M059J (cell line): ENCODE measurements at regions not wholly inside any gene's neighbourhood (a gene's known extent, or its start where the extent isn't known, plus 50 kb on each side); places are given as distances from the start of the nearest gene placed in this dataset.

Experiments
- DNase-seq: peaks from one replicate; pipeline ENCODE4 v3.0.0-alpha.2; 2012; ENCODE audit warnings: low read depth

GRCh38 chr1:221430152-221430960 is 311.5 kb downstream of the DUSP10 start:
- peak; percentile 71 for DNase-seq

GRCh38 chr1:221431068-221431651 is 310.7 kb downstream of the DUSP10 start:
- peak; percentile 65 for DNase-seq

GRCh38 chr1:221431961-221432360 is 309.9 kb downstream of the DUSP10 start:
- DNase-seq = no peak

GRCh38 chr1:221435504-221435904 is 306.4 kb downstream of the DUSP10 start:
- DNase-seq = peak; percentile 63

GRCh38 chr1:221437171-221437570 is 304.7 kb downstream of the DUSP10 start:
- no peak for DNase-seq

- peak; percentile 79 for DNase-seq
Measured at GRCh38 chr1:221437926-221438325, 304.0 kb downstream of the DUSP10 start.

GRCh38 chr1:221439008-221439746 is 302.7 kb downstream of the DUSP10 start:
- peak; percentile 96 for DNase-seq

- DNase-seq = peak; percentile 99
Measured at GRCh38 chr1:221439747-221440501, 302.0 kb downstream of the DUSP10 start.

- DNase-seq = peak; percentile 51
Measured at GRCh38 chr1:221440658-221441057, 301.2 kb downstream of the DUSP10 start.

- no peak for DNase-seq
Measured at GRCh38 chr1:221442056-221442455, 299.8 kb downstream of the DUSP10 start.

- no peak for DNase-seq
Measured at GRCh38 chr1:221444346-221444745, 297.5 kb downstream of the DUSP10 start.

GRCh38 chr1:221448585-221449175 is 293.2 kb downstream of the DUSP10 start:
- no peak for DNase-seq

GRCh38 chr1:221449194-221449593 is 292.7 kb downstream of the DUSP10 start:
- DNase-seq = no peak

- peak; percentile 57 for DNase-seq
Measured at GRCh38 chr1:221449801-221450470, 292.0 kb downstream of the DUSP10 start.

- DNase-seq = no peak
Measured at GRCh38 chr1:221451741-221452140, 290.1 kb downstream of the DUSP10 start.

- no peak for DNase-seq
Measured at GRCh38 chr1:221454096-221454495, 287.8 kb downstream of the DUSP10 start.

- no peak for DNase-seq
Measured at GRCh38 chr1:221456918-221457317, 285.0 kb downstream of the DUSP10 start.

GRCh38 chr1:221457685-221458446 is 284.0 kb downstream of the DUSP10 start:
- no peak for DNase-seq

- DNase-seq = peak; percentile 46
Measured at GRCh38 chr1:221458447-221459156, 283.3 kb downstream of the DUSP10 start.

GRCh38 chr1:221459558-221459957 is 282.3 kb downstream of the DUSP10 start:
- no peak for DNase-seq
